Rectal smooth muscle tissue (tissue), 1 donor: ENCODE measurements at regions not wholly inside any gene's neighbourhood (a gene's known extent, or its start where the extent isn't known, plus 50 kb on each side); places are given as distances from the start of the nearest gene placed in this dataset.

Experiments
- H3K27ac ChIP-seq: one replicate; pipeline ENCODE4 v1.7.0; 2013; ENCODE audit warnings: low read depth, low read length, inconsistent platforms
- H3K27me3 ChIP-seq: one replicate; pipeline ENCODE4 v1.7.0; 2013; ENCODE audit warnings: low read length; ENCODE audit not compliant: control insufficient read depth, insufficient read depth
- H3K36me3 ChIP-seq: one replicate; pipeline ENCODE4 v1.7.0; 2013; ENCODE audit warnings: low read length; ENCODE audit not compliant: control insufficient read depth, insufficient read depth
- H3K4me1 ChIP-seq: one replicate; pipeline ENCODE4 v1.7.0; 2013; ENCODE audit warnings: low read length; ENCODE audit not compliant: control insufficient read depth, insufficient read depth
- H3K4me3 ChIP-seq: one replicate; pipeline ENCODE4 v1.7.0; 2013; ENCODE audit warnings: low read length
- H3K9ac ChIP-seq: one replicate; pipeline ENCODE4 v1.7.0; 2013; ENCODE audit warnings: low read length

- Histone ChIP-seq H3K4me1 (no peaks in the 10 kb centered on the region), H3K27ac (no peak overlapping the region), H3K4me3 (no peak overlapping the region), H3K36me3 (no peaks in the 10 kb centered on the region), H3K27me3 (no peaks in the 10 kb centered on the region), H3K9ac (no peak overlapping the region)
Observed at GRCh38 chr13:40127476-40127875, 472.0 kb downstream of the COG6 start.

DNA sequence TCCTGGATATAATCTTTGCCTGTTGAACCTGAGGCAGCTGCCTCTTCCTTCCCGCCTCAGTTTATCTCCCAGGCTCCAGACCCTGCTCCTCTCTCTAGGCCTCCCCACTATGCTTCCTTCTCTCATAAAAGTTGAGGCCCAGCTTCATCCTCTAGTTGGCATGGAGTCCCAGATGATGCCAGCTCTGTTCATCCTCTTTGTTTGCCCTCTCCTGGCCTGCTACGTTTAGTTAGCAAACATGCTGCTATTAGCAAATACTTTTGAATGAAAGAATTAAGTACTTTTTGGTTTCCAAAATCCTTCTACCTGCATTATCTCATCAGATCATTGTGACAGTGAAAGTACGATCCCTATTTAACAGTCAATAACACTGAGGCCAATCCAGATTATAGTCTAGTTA lies 472.5 kb downstream of the COG6 start:
- Histone ChIP-seq H3K36me3 (no peaks in the 10 kb centered on the region), H3K27ac (no peak overlapping the region), H3K9ac (no peak overlapping the region), H3K27me3 (no peaks in the 10 kb centered on the region), H3K4me1 (no peaks in the 10 kb centered on the region), H3K4me3 (no peak overlapping the region)

DNA sequence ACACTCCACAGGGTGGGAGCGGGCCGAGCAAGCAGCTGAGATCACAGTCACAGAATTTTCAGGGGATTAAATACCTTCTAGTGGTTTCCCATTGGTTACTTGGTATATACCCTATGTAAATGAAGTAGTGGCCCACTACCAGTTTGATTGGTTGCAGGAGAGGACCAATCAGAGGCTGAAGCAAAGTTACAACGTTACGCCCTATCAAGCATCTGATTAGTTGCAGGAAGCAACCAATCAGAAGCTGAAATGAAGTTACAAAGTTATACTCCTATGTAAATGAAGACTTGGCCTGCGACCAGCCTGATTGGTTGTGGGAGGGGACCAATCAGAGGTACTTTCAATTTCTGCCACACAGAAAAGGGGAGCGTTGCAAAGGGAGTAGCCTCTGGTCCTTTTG lies 474.0 kb downstream of the COG6 start:
- H3K4me3 ChIP-seq, result no peak overlapping the region

GRCh38 chr13:40130871-40131636 lies 475.6 kb downstream of the COG6 start:
- H3K4me3 ChIP-seq, result no peak overlapping the region
- H3K27me3 ChIP-seq, result no peaks in the 10 kb centered on the region
- H3K27ac ChIP-seq, result no peak overlapping the region
- H3K9ac ChIP-seq, result no peak overlapping the region
- H3K36me3 ChIP-seq, result no peaks in the 10 kb centered on the region
- no peaks in the 10 kb centered on the region for H3K4me1 ChIP-seq

More for the DNA sequence above, 474.0 kb downstream of the COG6 start:
- no peaks in the 10 kb centered on the region for H3K27me3 ChIP-seq
- no peaks in the 10 kb centered on the region for H3K36me3 ChIP-seq
- no peak overlapping the region for H3K27ac ChIP-seq
- H3K4me1 ChIP-seq, result no peaks in the 10 kb centered on the region
- H3K9ac ChIP-seq, result no peak overlapping the region

DNA sequence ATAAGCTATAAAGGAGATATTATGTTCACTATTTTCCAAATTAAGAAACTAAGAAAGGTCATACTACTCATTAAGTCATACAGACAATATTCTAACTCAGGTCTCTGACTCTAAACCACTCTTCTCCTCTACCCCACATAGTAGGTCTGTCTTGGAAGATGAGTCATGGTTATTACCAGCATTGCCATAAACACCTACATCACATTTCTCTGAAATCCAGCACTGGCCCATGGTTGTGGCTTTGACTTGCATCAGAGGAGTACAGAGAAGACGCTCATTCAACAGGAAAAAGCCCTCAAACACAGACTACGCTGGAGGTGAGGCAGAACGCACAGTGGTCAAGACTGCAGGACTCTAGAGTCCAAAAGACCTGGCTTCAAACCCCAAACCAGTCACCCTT lies 476.8 kb downstream of the COG6 start:
- no peaks in the 10 kb centered on the region for H3K27me3 ChIP-seq
- H3K36me3 ChIP-seq, result no peaks in the 10 kb centered on the region
- no peak overlapping the region for H3K27ac ChIP-seq
- H3K4me1 ChIP-seq, result no peaks in the 10 kb centered on the region
- no peak overlapping the region for H3K4me3 ChIP-seq
- no peak overlapping the region for H3K9ac ChIP-seq

DNA sequence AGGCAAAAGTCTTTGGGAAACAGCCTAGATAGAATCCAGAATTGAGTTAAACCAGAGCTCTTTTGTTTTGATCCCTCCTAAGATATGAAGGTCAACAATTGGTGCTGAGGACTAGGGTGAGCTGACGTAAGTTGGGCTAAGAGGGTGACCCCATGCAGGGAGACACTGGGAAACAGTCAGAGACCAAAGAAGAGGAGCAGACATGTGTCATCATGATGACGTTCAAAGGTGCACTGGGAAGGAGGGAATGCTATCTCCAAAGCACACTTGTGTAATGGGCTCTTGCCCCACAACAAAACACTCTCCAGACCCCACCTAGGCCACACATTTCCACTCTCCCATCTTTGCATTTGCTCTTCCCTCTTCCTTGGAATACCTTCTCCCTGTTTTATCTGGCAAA lies 481.4 kb downstream of the COG6 start:
- Histone ChIP-seq H3K27me3 (no peaks in the 10 kb centered on the region), H3K27ac (no peak overlapping the region), H3K9ac (no peak overlapping the region), H3K4me1 (no peaks in the 10 kb centered on the region), H3K4me3 (no peak overlapping the region), H3K36me3 (no peaks in the 10 kb centered on the region)

- H3K4me3 ChIP-seq, result no peak overlapping the region
- H3K27me3 ChIP-seq, result no peaks in the 10 kb centered on the region
- H3K27ac ChIP-seq, result no peak overlapping the region
- no peaks in the 10 kb centered on the region for H3K36me3 ChIP-seq
- no peaks in the 10 kb centered on the region for H3K4me1 ChIP-seq
- no peak overlapping the region for H3K9ac ChIP-seq
Observed at GRCh38 chr13:40137400-40137799, 481.9 kb downstream of the COG6 start.

GRCh38 chr13:40139896-40140520 lies 484.5 kb downstream of the COG6 start:
- Histone ChIP-seq H3K4me3 (no peak overlapping the region), H3K36me3 (no peaks in the 10 kb centered on the region), H3K9ac (no peak overlapping the region), H3K27me3 (no peaks in the 10 kb centered on the region), H3K4me1 (no peaks in the 10 kb centered on the region), H3K27ac (no peak overlapping the region)

- H3K36me3 ChIP-seq, result no peaks in the 10 kb centered on the region
Observed at GRCh38 chr13:40141859-40142555, 486.5 kb downstream of the COG6 start.

GRCh38 chr13:40143106-40143505 lies 487.6 kb downstream of the COG6 start:
- Histone ChIP-seq H3K9ac (no peak overlapping the region), H3K27me3 (no peaks in the 10 kb centered on the region), H3K4me1 (no peaks in the 10 kb centered on the region), H3K27ac (no peak overlapping the region), H3K36me3 (no peaks in the 10 kb centered on the region), H3K4me3 (no peak overlapping the region)

More at GRCh38 chr13:40141859-40142555, 486.5 kb downstream of the COG6 start:
- no peaks in the 10 kb centered on the region for H3K4me1 ChIP-seq
- H3K27me3 ChIP-seq, result no peaks in the 10 kb centered on the region
- no peak overlapping the region for H3K9ac ChIP-seq
- H3K4me3 ChIP-seq, result no peak overlapping the region
- no peak overlapping the region for H3K27ac ChIP-seq

GRCh38 chr13:40143559-40143958 lies 488.1 kb downstream of the COG6 start:
- H3K27ac ChIP-seq, result no peak overlapping the region
- no peak overlapping the region for H3K4me3 ChIP-seq
- H3K36me3 ChIP-seq, result no peaks in the 10 kb centered on the region
- H3K4me1 ChIP-seq, result peaks cover under 1% of the 10 kb centered on the region
- H3K9ac ChIP-seq, result no peak overlapping the region
- no peaks in the 10 kb centered on the region for H3K27me3 ChIP-seq

GRCh38 chr13:40145139-40145538 lies 489.7 kb downstream of the COG6 start:
- Histone ChIP-seq H3K27ac (no peak overlapping the region), H3K4me1 (peaks cover 12% of the 10 kb centered on the region), H3K9ac (no peak overlapping the region), H3K4me3 (no peak overlapping the region), H3K27me3 (no peaks in the 10 kb centered on the region), H3K36me3 (no peaks in the 10 kb centered on the region)
